Kidney epithelial cell (primary cell): ENCODE measurements at regions not wholly inside any gene's neighbourhood (a gene's known extent, or its start where the extent isn't known, plus 50 kb on each side); places are given as distances from the start of the nearest gene placed in this dataset.

Experiments used
- DNase-seq: peaks from one replicate; pipeline ENCODE4 v3.0.0-alpha.2; 2010; ENCODE audit warnings: low read depth
- H3K27me3 ChIP-seq: 2 replicates; pipeline ENCODE4 v1.6.0; 2011; ENCODE audit warnings: low read length; ENCODE audit not compliant: control insufficient read depth, insufficient read depth
- H3K36me3 ChIP-seq: 2 replicates; pipeline ENCODE4 v1.5.1; 2011; ENCODE audit warnings: low read length; ENCODE audit not compliant: control insufficient read depth, insufficient read depth
- H3K4me3 ChIP-seq: 2 replicates; pipeline ENCODE4 v1.5.1; 2011; ENCODE audit warnings: low read depth, mild to moderate bottlenecking, control low read depth, low read length
- TF ChIP-seq, protein P1 (sequence below): IDR thresholded peaks from 2 replicates; pipeline ENCODE4 v1.5.1; 2011; ENCODE audit warnings: mild to moderate bottlenecking, moderate library complexity, low read length, control low read depth, inconsistent platforms; ENCODE audit not compliant: insufficient read depth, poor library complexity, severe bottlenecking

DNA sequence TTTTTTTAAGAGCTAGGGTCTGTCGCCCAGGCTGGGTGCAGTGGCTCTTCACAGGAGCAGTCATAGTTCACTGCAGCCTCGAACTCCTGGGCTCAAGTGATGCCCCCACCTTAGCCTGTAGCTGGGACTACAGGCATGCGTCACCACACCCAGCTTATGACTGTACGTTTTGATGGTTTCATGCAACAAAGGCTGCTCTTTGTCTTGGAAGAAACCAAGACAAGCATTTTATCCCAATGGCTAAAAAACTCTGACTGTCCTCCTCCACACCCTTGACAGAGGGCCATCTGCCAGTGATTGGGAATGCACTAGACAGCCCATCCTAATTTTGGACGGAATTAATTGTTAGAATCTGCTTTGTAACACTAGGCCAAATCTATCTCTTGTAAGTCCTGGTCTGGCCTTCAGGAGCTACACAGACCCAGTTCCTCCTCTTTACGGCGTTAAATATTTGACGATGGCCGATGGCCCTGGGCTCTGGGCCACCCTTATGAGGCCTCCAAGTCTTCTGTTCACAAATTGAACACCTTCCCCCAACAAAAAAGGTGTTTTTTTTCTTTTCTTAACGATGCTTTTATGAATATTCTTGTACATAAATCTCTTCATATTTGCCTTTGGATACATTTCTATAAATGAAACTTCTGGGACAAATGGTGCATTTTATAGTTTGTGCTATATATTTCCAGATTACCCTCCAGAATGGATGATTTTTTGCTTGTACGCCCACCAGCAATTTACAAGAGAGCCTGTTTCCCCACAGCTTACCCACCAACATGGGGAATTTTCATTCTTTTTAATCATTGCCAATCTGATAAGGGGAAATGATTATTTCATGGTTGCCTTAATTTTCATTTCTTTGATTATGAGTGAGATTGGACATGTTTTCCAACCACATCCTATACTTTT lies 104.8 kb upstream of the SLC25A33 start:
- no peak for DNase-seq
- TF ChIP-seq, protein P1, sequence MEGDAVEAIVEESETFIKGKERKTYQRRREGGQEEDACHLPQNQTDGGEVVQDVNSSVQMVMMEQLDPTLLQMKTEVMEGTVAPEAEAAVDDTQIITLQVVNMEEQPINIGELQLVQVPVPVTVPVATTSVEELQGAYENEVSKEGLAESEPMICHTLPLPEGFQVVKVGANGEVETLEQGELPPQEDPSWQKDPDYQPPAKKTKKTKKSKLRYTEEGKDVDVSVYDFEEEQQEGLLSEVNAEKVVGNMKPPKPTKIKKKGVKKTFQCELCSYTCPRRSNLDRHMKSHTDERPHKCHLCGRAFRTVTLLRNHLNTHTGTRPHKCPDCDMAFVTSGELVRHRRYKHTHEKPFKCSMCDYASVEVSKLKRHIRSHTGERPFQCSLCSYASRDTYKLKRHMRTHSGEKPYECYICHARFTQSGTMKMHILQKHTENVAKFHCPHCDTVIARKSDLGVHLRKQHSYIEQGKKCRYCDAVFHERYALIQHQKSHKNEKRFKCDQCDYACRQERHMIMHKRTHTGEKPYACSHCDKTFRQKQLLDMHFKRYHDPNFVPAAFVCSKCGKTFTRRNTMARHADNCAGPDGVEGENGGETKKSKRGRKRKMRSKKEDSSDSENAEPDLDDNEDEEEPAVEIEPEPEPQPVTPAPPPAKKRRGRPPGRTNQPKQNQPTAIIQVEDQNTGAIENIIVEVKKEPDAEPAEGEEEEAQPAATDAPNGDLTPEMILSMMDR, result no peak
- Histone ChIP-seq H3K36me3 (no peaks in the 10 kb centered on the region), H3K4me3 (no peak overlapping the region), H3K27me3 (no peaks in the 10 kb centered on the region)

DNA sequence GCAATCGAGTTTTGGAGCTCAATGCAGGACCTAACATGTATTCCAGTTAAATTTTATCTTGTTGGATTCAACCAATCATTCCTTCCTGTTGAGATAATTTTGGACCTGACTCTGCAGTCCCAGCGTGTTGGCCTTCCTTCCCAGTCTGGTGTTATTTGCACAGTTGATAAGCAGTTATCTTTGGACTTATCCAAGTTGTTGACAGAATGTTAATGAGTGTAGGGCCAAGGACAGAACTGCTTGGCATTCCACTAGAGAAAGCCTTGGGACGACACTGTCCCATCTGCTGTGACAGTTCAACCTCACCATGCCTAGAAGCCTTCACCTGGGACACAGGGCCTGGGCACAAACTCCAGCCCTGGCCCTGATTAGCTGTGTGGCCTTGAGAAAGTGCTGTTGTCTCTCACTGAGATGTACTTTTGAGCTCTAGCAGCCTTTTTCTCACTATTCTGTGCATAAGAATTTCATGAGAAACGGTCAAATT lies 104.1 kb upstream of the SLC25A33 start:
- DNase-seq, result no peak
- Histone ChIP-seq H3K36me3 (no peaks in the 10 kb centered on the region), H3K27me3 (no peaks in the 10 kb centered on the region), H3K4me3 (no peak overlapping the region)
- TF ChIP-seq, protein P1, result no peak

DNA sequence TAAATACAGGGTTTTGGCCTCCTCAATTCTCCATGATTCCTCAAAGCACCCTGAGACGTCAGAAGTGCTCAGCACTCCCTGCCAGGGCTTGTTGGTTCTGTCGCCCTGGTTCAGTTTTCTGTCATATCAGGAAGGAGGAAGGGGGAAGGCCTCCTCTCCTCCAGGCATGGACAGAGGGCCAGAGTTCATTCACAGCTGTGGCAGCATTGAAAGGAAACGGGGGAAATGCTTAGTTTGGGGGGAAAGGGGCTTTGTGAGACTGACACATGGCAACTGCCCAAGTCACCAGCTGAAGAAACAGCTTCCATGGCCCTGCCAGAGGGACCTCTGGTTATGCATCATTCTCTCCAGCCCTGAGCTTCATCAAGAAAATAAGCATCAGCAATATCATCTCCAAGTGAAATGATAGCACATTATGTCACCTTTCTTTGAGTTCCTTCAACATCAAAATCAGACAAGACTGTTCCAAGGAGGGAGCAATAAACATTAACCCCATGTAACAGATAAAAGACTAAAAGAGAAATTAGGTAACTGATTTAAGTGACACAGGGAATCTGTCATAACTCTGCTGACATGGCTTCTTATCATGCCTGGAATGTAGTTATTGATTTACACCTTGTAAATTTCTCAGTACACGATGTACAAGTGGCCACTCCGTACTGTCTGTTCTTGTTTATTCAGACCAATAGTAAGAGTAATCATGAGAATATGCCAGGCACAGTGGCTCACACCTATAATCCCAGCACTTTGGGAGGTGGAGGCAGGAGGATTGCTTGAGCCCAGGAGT lies 103.2 kb upstream of the SLC25A33 start:
- TF ChIP-seq, protein P1, result no peak
- no peaks in the 10 kb centered on the region for H3K27me3 ChIP-seq
- no peak overlapping the region for H3K4me3 ChIP-seq
- no peak for DNase-seq
- H3K36me3 ChIP-seq, result no peaks in the 10 kb centered on the region

DNA sequence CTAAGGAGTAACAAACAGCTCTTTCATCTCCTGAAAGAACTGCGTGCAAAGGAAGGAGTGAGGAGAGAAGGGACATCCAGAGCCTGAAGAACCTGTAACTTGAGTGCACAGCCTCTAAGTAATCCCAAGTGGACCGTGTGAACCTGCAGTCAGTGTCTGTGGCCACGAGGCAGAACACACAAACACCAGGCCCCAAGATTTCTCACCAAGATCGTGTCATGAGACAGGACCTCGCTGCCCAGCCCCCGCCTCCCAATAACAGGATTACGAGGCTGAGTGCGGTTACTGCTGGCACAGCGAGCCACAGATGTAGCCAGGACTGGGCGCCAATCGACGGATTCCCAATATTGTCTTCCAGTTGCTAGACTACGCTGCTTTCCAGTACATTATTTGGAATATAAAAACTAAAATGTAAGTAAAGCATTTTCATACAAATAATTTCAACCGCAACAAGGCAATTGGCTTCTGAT lies 101.3 kb upstream of the SLC25A33 start:
- no peaks in the 10 kb centered on the region for H3K27me3 ChIP-seq
- no peak for DNase-seq

DNA sequence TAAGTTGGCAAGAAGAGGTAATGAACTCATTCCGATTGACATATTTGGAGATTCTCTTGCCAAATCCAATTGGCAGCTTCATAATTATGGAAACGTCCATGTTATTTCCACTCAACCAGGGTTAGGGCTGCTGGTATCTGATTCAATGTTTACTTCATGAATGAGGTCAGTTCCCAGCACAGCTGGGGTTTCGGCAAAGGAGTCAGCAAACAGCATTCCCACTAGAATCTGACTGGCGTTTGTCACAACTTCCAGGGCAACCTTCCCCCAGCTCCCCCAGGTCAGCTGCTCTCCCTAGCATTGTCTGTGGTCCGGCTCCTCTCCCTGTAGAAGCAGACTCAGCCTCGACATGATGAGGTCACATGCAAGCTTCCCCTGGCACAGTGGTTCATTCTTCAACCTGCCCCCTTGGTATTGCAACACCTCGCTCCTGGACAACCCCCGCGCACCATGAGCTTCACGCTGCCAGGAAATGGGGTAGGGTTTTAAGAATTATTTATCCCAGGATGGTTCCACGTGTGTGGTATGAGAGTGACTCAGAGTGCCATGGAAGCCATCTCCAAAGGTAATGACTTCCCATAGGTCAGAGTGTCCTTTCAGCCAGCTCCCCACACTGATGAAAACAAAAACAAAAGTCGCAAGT lies 100.7 kb upstream of the SLC25A33 start:
- peak; percentile 98 for DNase-seq
- Histone ChIP-seq H3K36me3 (no peaks in the 10 kb centered on the region), H3K4me3 (no peak overlapping the region), H3K27me3 (no peaks in the 10 kb centered on the region)
- TF ChIP-seq, protein P1, result no peak

More for the DNA sequence above, 101.3 kb upstream of the SLC25A33 start:
- H3K4me3 ChIP-seq, result no peak overlapping the region
- no peaks in the 10 kb centered on the region for H3K36me3 ChIP-seq
- TF ChIP-seq, protein P1, result no peak
